SH-SY5Y (cell line): ENCODE measurements at regions not wholly inside any gene's neighbourhood (a gene's known extent, or its start where the extent isn't known, plus 50 kb on each side); places are given as distances from the start of the nearest gene placed in this dataset.

ENCODE experiments used
- GATA2 ChIP-seq: IDR thresholded peaks from 2 replicates; pipeline ENCODE4 v1.6.1; 2011; ENCODE audit warnings: mild to moderate bottlenecking, low read depth, low read length
- GATA3 ChIP-seq: IDR thresholded peaks from 2 replicates; pipeline ENCODE4 v1.6.1; 2011; ENCODE audit warnings: low read depth, mild to moderate bottlenecking, low read length, moderate library complexity

DNA sequence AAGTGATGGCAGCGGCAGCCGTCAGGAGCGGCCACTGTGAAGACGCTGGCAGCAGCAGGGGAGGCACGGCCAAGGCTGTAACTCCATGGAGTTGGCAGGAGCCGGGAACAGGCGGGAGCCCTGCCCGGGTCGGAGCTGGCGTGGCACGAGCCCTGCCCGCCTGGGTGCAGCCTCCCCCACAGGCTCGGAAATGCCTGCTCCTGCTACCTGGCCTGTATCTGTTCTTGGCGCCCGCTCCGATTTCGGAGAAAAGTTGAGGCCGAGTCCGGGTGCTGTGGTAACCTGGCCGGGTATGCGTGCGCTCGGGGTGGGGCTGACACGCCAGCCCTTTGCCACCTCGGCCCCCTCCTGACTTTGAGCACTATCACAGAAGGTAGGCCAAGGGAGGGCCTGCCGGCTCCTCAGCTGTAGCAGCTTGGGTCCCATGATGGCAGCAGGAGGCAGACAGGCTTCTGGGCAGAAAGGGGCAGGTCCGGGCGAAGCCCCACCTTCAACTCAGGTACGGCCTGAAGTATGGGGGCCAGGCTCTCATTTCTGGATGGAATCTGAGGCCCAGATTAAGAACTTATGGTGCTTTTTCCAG lies 51.2 kb upstream of the SHISA3 start:
- TF ChIP-seq GATA2: no peak
- no peak for TF ChIP-seq GATA3
